BJ (cell line): ENCODE measurements at regions not wholly inside any gene's neighbourhood (a gene's known extent, or its start where the extent isn't known, plus 50 kb on each side); places are given as distances from the start of the nearest gene placed in this dataset.

ENCODE experiments used
- CTCF ChIA-PET: fragments of 350-600 bp; formaldehyde crosslinking; extraction: SDS; loops from one replicate; lab custom pipeline; 2021; ENCODE audit warnings: antibody characterized with exemption, inconsistent platforms; lab: Yijun Ruan, JAX
- POLR2A ChIA-PET: fragments of 300-600 bp; sonication (Branson Sonifier 250); formaldehyde crosslinking; extraction: SDS; loops from one replicate; lab custom pipeline; 2021; ENCODE audit warnings: antibody characterized with exemption; lab: Charles Lee
- DNase-seq: peaks from one replicate; pipeline ENCODE4 v3.0.0-alpha.2; 2011; ENCODE audit warnings: low read depth
- H3K27me3 ChIP-seq: 2 replicates; pipeline ENCODE4 v1.6.0; 2011; ENCODE audit warnings: low read length; ENCODE audit not compliant: control insufficient read depth, insufficient read depth
- H3K36me3 ChIP-seq: 2 replicates; pipeline ENCODE4 v1.5.1; 2011; ENCODE audit warnings: low read length; ENCODE audit not compliant: control insufficient read depth, insufficient read depth
- H3K4me3 ChIP-seq: 2 replicates; pipeline ENCODE4 v1.5.1; 2011; ENCODE audit warnings: low read depth, mild to moderate bottlenecking, control low read depth, low read length
- TF ChIP-seq, protein P1 (sequence below): IDR thresholded peaks from 2 replicates; pipeline ENCODE4 v1.5.1; 2011; ENCODE audit warnings: low read depth, mild to moderate bottlenecking, control low read depth, inconsistent platforms, low read length, moderate library complexity; ENCODE audit not compliant: insufficient read depth

DNA sequence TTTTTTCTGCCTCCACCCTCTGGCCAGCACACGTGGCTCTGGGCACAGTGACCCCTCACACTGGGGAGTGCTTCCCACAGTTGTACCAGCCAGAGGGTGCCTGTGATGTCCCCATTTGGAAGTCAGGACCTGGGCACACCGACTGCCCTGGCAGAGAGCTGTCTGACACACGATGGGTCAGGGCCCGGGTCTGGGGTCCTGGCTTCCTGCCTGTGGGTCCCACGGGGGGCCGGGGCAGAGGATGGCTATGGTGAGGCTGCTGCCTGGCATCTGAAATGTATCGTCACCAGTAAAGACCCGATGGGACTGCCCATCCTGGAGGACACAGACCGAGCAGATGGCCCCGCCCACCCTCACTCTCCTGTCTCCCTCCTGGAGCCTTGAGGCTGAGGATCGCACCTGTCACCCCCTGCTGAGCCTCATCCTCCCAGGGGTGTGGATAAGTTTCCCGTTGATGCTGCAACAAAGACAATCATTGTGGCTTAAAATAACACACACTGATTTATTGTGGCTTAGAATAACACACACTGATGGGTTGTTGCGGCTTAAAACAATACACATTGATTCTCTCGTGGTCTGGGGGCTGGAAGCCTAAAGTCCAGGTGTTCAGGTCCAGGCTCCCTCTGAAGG, 88.8 kb upstream of the TTC34 start:
- ChIA-PET POLR2A (no interaction called here), CTCF (no interaction called here)
- H3K4me3 ChIP-seq: no peak overlapping the region
- H3K36me3 ChIP-seq: no peaks in the 10 kb centered on the region
- TF ChIP-seq, protein P1, sequence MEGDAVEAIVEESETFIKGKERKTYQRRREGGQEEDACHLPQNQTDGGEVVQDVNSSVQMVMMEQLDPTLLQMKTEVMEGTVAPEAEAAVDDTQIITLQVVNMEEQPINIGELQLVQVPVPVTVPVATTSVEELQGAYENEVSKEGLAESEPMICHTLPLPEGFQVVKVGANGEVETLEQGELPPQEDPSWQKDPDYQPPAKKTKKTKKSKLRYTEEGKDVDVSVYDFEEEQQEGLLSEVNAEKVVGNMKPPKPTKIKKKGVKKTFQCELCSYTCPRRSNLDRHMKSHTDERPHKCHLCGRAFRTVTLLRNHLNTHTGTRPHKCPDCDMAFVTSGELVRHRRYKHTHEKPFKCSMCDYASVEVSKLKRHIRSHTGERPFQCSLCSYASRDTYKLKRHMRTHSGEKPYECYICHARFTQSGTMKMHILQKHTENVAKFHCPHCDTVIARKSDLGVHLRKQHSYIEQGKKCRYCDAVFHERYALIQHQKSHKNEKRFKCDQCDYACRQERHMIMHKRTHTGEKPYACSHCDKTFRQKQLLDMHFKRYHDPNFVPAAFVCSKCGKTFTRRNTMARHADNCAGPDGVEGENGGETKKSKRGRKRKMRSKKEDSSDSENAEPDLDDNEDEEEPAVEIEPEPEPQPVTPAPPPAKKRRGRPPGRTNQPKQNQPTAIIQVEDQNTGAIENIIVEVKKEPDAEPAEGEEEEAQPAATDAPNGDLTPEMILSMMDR: no peak
- no peak for DNase-seq
- no peaks in the 10 kb centered on the region for H3K27me3 ChIP-seq

DNA sequence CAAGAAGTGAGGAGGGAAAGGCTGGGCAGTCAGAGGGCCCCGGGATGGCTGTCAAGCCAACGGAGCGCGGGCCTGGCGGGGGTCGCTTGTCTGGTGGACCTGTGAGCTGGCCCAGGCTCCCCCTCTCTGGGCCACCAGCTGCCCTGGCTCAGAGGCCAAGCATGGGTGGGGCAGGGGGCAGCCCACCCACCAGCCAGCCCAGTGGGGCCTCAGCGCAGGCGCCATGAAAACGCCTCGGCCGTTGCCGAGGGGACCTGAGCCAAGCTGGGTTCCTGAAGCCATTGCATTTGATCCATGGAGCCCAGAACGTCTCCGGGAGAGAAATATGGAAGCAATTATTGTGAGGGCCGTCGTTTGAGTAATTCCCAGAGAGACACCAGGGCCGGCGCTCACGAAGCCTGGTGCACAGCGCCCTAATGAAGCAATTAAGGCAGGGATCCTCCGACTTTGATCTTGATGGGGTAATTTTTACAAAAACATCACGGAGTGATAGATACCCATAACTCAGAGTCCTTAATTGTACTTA, 90.5 kb upstream of the TTC34 start:
- TF ChIP-seq, protein P1: no peak
- DNase-seq: no peak
- CTCF ChIA-PET: no interaction called here

DNA sequence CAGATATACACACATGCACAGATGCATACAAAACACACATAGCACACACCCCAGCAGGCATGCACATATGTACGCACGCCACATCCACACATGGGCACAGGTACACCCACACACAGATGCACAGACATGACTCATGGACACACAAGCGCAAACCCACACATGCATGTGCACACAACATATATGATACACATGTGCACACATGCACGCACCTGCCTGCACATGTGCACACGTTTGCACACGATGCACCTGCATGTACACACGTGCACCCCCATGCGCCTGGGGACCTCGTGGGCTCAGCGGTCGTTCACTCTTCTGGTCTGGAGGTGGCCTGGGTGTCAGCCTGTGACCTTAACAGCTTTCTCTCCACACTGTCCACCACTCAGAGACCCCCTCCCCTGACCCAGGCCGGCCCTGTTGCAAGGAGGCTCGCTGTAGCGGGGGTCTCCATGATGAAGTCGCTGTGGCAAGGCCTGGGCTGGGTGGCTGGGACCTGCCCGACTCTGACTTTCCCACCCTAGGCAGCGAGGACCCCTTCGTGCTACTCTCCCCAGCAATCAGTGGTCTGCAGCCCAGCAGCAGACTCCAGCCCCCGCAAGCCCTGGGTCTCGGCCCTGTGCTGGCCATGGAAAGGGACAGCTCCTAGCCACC, 92.1 kb upstream of the TTC34 start:
- no peak for DNase-seq
- POLR2A ChIA-PET: no interaction called here
- Histone ChIP-seq H3K4me3 (no peak overlapping the region), H3K27me3 (no peaks in the 10 kb centered on the region), H3K36me3 (no peaks in the 10 kb centered on the region)
- CTCF ChIA-PET: no interaction called here
- TF ChIP-seq, protein P1: no peak

More for the DNA sequence above, 90.5 kb upstream of the TTC34 start:
- POLR2A ChIA-PET: no interaction called here
- no peak overlapping the region for H3K4me3 ChIP-seq
- H3K36me3 ChIP-seq: no peaks in the 10 kb centered on the region
- H3K27me3 ChIP-seq: no peaks in the 10 kb centered on the region

DNA sequence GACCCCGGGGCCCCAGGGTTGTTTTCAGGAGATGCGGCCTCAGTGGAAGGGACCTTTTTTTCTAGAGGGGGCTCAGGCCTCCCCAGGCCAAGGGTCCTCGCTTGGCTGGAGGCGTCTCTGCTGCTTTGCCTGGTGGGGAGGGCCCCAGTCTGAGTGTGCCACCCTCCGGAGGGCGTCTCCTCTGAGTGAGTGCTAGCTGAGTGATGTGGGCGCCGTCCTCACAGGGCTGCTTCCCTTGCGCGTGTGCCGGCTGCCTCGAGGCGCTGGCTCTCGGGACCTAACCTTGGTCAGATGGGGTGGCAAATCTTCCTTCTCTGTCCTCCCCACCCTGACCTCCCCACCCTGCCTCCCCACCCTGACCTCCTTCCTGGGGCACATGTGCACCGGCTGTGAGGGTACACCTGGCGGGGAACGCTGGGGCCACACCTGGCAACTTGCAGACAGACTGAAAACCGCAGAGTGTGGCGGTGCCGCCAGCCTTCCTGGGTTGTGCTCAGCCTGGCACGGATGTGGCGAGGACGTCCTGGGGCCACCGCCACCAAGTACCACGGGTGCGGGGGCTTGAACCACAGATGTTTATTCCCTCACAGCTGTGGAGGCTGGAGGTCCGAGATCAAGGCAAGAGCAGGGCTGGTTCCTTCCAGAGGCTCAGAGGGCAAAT, 93.0 kb upstream of the TTC34 start:
- H3K4me3 ChIP-seq: no peak overlapping the region
- TF ChIP-seq, protein P1: no peak
- no peaks in the 10 kb centered on the region for H3K27me3 ChIP-seq
- ChIA-PET POLR2A (no interaction called here), CTCF (no interaction called here)
- no peak for DNase-seq
- no peaks in the 10 kb centered on the region for H3K36me3 ChIP-seq

DNA sequence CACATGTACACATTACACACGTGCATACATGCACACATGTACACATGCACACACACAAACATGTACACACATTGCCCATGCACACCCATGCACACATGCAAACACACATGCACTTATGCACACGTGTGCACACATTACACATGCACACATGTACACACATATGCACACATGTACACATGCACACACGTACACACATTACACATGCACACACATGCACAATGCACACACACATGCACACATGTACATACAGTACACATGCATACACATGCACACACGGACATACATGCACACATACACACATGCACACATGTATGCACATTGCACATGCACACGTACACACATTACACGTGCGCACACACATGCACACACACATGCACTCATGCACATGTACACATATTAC, 95.3 kb upstream of the TTC34 start:
- DNase-seq: no peak
- H3K36me3 ChIP-seq: no peaks in the 10 kb centered on the region
- CTCF ChIA-PET: no interaction called here
- no peak overlapping the region for H3K4me3 ChIP-seq
- POLR2A ChIA-PET: no interaction called here
- no peaks in the 10 kb centered on the region for H3K27me3 ChIP-seq
- TF ChIP-seq, protein P1: no peak
